HepG2 (cell line): ENCODE measurements at regions not wholly inside any gene's neighbourhood (a gene's known extent, or its start where the extent isn't known, plus 50 kb on each side); places are given as distances from the start of the nearest gene placed in this dataset.

Source experiments
- ATAC-seq: fragments of 200-7000 bp; cut with Tn5 transposase; 3 replicates; pipeline ENCODE4 v1.9.1; 2020; ENCODE audit warnings: mild to moderate bottlenecking, moderate library complexity
- BruUV-seq: library from RNA; stranded (reverse); fragments of 400-500 nt; replicated peaks from 2 replicates; lab custom pipeline; 2021; lab: Mats Ljungman, UMichigan
- CTCF ChIA-PET: fragments of 300-600 bp; formaldehyde crosslinking; extraction: SDS; loops from one replicate; lab custom pipeline; 2021; ENCODE audit warnings: low total read pairs, inconsistent platforms, low intra/inter-chr PET ratio; lab: Yijun Ruan, JAX
- POLR2A ChIA-PET: fragments of 350-600 bp; sonication (Branson Sonifier 250); formaldehyde crosslinking; loops from one replicate; lab custom pipeline; 2020; ENCODE audit warnings: antibody characterized with exemption, inconsistent platforms; lab: Yijun Ruan, JAX
- DNase-seq: peaks from one replicate; pipeline ENCODE4 v3.0.0-alpha.2; 2015; ENCODE audit warnings: low spot score
- FAIRE-seq: peaks from 3 replicates; lab custom pipeline; 2011; peaks lifted over from hg19 to GRCh38; lab: Jason Lieb, UNC
- H2AFZ ChIP-seq: one replicate; pipeline ENCODE4 v1.6.1; 2011; ENCODE audit warnings: low read length, inconsistent platforms
- H3K27ac ChIP-seq: fragments of 300-600 bp; 3 replicates; pipeline ENCODE4 v1.8.0; 2011; ENCODE audit warnings: mixed run types, mild to moderate bottlenecking, mixed read lengths, low read length, inconsistent platforms; ENCODE audit not compliant: insufficient read depth; ENCODE audit errors: extremely low read length
- H3K27me3 ChIP-seq, 2 experiments: fragments of 200-600 bp in 1 of 2; 2 replicates in 1 of 2; 3 replicates in 1 of 2; pipeline versions ENCODE4 v1.6.0 to v1.8.0; 2011; ENCODE audit warnings: low read length in 2 of 2, mild to moderate bottlenecking in 2 of 2, moderate library complexity in 2 of 2, inconsistent platforms in 1 of 2; ENCODE audit not compliant: insufficient read depth in 2 of 2, control insufficient read depth in 1 of 2
- H3K36me3 ChIP-seq, 2 experiments: fragments of 200-600 bp in 1 of 2; replicated peaks in 1 of 2; 2 replicates in 1 of 2; 3 replicates in 1 of 2; pipeline versions ENCODE4 v1.5.1 to v1.8.0; 2011; ENCODE audit warnings: low read length in 2 of 2, inconsistent platforms in 1 of 2; ENCODE audit not compliant: insufficient read depth in 2 of 2, control insufficient read depth in 1 of 2
- H3K4me1 ChIP-seq: 2 replicates; pipeline ENCODE4 v1.5.1; 2012; ENCODE audit warnings: low read length, inconsistent platforms; ENCODE audit not compliant: insufficient read depth
- H3K4me2 ChIP-seq: 2 replicates; pipeline ENCODE4 v1.6.0; 2011; ENCODE audit warnings: low read depth, low read length, inconsistent platforms
- H3K4me3 ChIP-seq, 3 experiments: fragments of 200-600 bp in 1 of 3; sonication (generic), shearing (Covaris generic) in 1 of 3; replicated peaks in 1 of 3; 2 replicates each; pipeline ENCODE4 v1.5.1; 2011 to 2016; ENCODE audit warnings: low read length in 3 of 3, inconsistent platforms in 2 of 3, low read depth in 2 of 3, mild to moderate bottlenecking in 2 of 3, control low read depth in 1 of 3, mixed read lengths in 1 of 3; ENCODE audit not compliant: insufficient read depth in 1 of 3
- H3K79me2 ChIP-seq: one replicate; pipeline ENCODE4 v1.6.1; 2011; ENCODE audit warnings: low read length, inconsistent platforms; ENCODE audit not compliant: insufficient read depth
- H3K9ac ChIP-seq: 2 replicates; pipeline ENCODE4 v1.6.0; 2011; ENCODE audit warnings: mild to moderate bottlenecking, low read depth, low read length, inconsistent platforms; ENCODE audit not compliant: insufficient read depth
- H3K9me3 ChIP-seq: 2 replicates; pipeline ENCODE4 v1.5.1; 2012; ENCODE audit warnings: mild to moderate bottlenecking, low read length
- H4K20me1 ChIP-seq: 2 replicates; pipeline ENCODE4 v1.6.0; 2011; ENCODE audit warnings: inconsistent platforms, mild to moderate bottlenecking, low read length, moderate library complexity; ENCODE audit not compliant: insufficient read depth
- HMG20A ChIP-seq: IDR thresholded peaks from 2 replicates; pipeline ENCODE4 v1.6.1; 2016; ENCODE audit warnings: borderline replicate concordance
- KLF9 ChIP-seq: IDR thresholded peaks from 2 replicates; pipeline ENCODE4 v1.6.1; 2016; ENCODE audit warnings: low read depth
- MTA1 ChIP-seq: sonication (generic); formaldehyde crosslinking; IDR thresholded peaks from 2 replicates; pipeline ENCODE4 v1.4.0; 2020; ENCODE audit warnings: missing genetic modification reagents, mild to moderate bottlenecking, borderline replicate concordance
- SETDB1 ChIP-seq: sonication (generic); formaldehyde crosslinking; IDR thresholded peaks from 2 replicates; pipeline ENCODE4 v1.5.1; 2020; ENCODE audit warnings: missing genetic modification reagents, mild to moderate bottlenecking, borderline replicate concordance
- TMF1 ChIP-seq: sonication (generic); formaldehyde crosslinking; IDR thresholded peaks from 2 replicates; pipeline ENCODE4 v1.8.1; 2022; ENCODE audit warnings: low read depth, missing genetic modification reagents
- ZBTB46 ChIP-seq: sonication (generic); formaldehyde crosslinking; IDR thresholded peaks from 2 replicates; pipeline ENCODE4 v1.4.0; 2020; ENCODE audit warnings: mild to moderate bottlenecking, missing genetic modification reagents, borderline replicate concordance
- ZNF256 ChIP-seq: sonication (generic); formaldehyde crosslinking; conservative IDR thresholded peaks from 2 replicates; pipeline ENCODE4 v1.4.0; 2020; ENCODE audit warnings: missing genetic modification reagents
- ZNF501 ChIP-seq: sonication (generic); formaldehyde crosslinking; IDR thresholded peaks from 2 replicates; pipeline ENCODE4 v1.5.1; 2020; ENCODE audit warnings: mild to moderate bottlenecking, moderate library complexity, missing genetic modification reagents
- ZNF674 ChIP-seq: sonication (generic); formaldehyde crosslinking; IDR thresholded peaks from 2 replicates; pipeline ENCODE4 v1.5.0; 2020; ENCODE audit warnings: low read depth, mild to moderate bottlenecking, missing genetic modification reagents
- ZNF747 ChIP-seq: sonication (generic); formaldehyde crosslinking; IDR thresholded peaks from 2 replicates; pipeline ENCODE4 v1.8.1; 2023; ENCODE audit warnings: missing genetic modification reagents, mild to moderate bottlenecking, borderline replicate concordance
- ZNF850 ChIP-seq: sonication (generic); formaldehyde crosslinking; conservative IDR thresholded peaks from 2 replicates; pipeline ENCODE4 v1.9.0; 2021; ENCODE audit warnings: mild to moderate bottlenecking, missing genetic modification reagents
- WGBS: methylation state at CpG from one replicate; pipeline ENCODE4 v1.1.6; 2017; ENCODE audit warnings: low lambda C conversion rate; 5-methylcytosine and 5-hydroxymethylcytosine counted together
- in situ Hi-C: cut with HindIII; loops from 2 replicates; pipeline ENCODE4 v1.10.0; 2017; ENCODE audit warnings: low pct_unique_long_range_greater_than_20kb; ENCODE audit not compliant: extremely low pct_ligation_motif_present
- intact Hi-C: fragments of 100-400 bp; cut with micrococcal nuclease; formaldehyde crosslinking; loops from one replicate; pipeline ENCODE4 v1.10.0; 2022; ENCODE audit not compliant: unreplicated experiment
- TF ChIP-seq, protein P1 (sequence below): sonication (generic); formaldehyde crosslinking; IDR thresholded peaks from 2 replicates; pipeline ENCODE4 v1.4.0; 2020; ENCODE audit warnings: missing genetic modification reagents, mild to moderate bottlenecking, borderline replicate concordance
- TF ChIP-seq, protein P2 (sequence below): sonication (generic); formaldehyde crosslinking; IDR thresholded peaks from 2 replicates; pipeline ENCODE4 v1.4.0; 2020; ENCODE audit warnings: missing genetic modification reagents
- TF ChIP-seq, protein P3 (sequence below): sonication (generic); formaldehyde crosslinking; IDR thresholded peaks from 2 replicates; pipeline ENCODE4 v1.4.0; 2020; ENCODE audit warnings: missing genetic modification reagents, borderline replicate concordance

DNA sequence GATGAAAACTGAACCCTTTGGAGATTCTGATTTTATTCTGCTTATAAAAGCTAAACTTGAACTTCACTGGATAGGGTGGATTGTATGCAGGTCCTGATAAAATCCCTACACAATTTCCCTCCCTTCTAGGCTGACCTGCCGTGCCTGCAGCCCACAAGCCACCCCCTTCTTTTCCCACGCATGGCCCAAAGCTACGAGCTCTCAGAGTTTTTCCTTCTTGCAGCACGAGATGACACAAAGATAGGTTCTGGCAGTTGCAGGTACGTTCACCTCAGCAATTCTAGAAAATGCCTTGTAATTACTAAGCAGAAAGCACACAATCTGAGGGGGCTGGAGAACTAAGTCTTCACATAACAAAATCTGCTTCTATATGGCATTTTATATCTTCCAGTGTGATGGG, 110.6 kb upstream of the ATP8B1 start:
- Histone ChIP-seq H3K4me2 (no peak overlapping the region), H3K9me3 (no peaks in the 10 kb centered on the region), H3K4me3 (no peak overlapping the region), H3K79me2 (no peaks in the 10 kb centered on the region), H3K4me1 (peaks cover 17% of the 10 kb centered on the region), H3K36me3 (no peaks in the 10 kb centered on the region), H3K27me3 (0 out of 5 replicates have a peak, but pooled peaks cover 0 to 7% of the 10 kb centered on the region in 2 experiments), H3K9ac (no peak overlapping the region), H3K27ac (no peak overlapping the region), H4K20me1 (no peaks in the 10 kb centered on the region), H2AFZ (no peak overlapping the region)
- ATAC-seq (no peak), DNase-seq (no peak), FAIRE-seq (no peak)
- intact Hi-C loops (no loop called here), in situ Hi-C loops (loop anchor here (25.0 kb wide), 1 partner anchor 849 kb away; no protein-coding TSS in a partner anchor)
- no peak for TF ChIP-seq ZNF747 (CRISPR knock-in tag)
- TF ChIP-seq HMG20A (CRISPR knock-in tag): no peak
- no peak for TF ChIP-seq ZNF256 (CRISPR knock-in tag)
- TF ChIP-seq, protein P1, sequence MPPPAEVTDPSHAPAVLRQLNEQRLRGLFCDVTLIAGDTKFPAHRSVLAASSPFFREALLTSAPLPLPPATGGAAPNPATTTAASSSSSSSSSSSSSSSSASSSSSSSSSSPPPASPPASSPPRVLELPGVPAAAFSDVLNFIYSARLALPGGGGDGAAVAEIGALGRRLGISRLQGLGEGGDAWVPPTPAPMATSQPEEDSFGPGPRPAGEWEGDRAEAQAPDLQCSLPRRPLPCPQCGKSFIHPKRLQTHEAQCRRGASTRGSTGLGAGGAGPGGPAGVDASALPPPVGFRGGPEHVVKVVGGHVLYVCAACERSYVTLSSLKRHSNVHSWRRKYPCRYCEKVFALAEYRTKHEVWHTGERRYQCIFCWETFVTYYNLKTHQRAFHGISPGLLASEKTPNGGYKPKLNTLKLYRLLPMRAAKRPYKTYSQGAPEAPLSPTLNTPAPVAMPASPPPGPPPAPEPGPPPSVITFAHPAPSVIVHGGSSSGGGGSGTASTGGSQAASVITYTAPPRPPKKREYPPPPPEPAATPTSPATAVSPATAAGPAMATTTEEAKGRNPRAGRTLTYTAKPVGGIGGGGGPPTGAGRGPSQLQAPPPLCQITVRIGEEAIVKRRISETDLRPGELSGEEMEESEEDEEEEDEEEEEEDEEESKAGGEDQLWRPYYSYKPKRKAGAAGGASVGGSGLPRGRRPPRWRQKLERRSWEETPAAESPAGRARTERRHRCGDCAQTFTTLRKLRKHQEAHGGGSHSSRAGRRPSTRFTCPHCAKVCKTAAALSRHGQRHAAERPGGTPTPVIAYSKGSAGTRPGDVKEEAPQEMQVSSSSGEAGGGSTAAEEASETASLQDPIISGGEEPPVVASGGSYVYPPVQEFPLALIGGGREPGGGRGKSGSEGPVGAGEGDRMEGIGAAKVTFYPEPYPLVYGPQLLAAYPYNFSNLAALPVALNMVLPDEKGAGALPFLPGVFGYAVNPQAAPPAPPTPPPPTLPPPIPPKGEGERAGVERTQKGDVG: no peak
- TF ChIP-seq KLF9: no peak
- no peak for TF ChIP-seq ZBTB46 (CRISPR knock-in tag)
- no peak for TF ChIP-seq TMF1 (CRISPR knock-in tag)
- TF ChIP-seq ZNF850 (CRISPR knock-in tag): no peak
- TF ChIP-seq ZNF674 (CRISPR knock-in tag): no peak
- no peak for TF ChIP-seq ZNF501 (CRISPR knock-in tag)
- TF ChIP-seq MTA1 (CRISPR knock-in tag): no peak
- no peak for TF ChIP-seq SETDB1 (CRISPR knock-in tag)
- TF ChIP-seq, protein P2, sequence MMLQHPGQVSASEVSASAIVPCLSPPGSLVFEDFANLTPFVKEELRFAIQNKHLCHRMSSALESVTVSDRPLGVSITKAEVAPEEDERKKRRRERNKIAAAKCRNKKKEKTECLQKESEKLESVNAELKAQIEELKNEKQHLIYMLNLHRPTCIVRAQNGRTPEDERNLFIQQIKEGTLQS (CRISPR knock-in tag): no peak
- TF ChIP-seq, protein P3, sequence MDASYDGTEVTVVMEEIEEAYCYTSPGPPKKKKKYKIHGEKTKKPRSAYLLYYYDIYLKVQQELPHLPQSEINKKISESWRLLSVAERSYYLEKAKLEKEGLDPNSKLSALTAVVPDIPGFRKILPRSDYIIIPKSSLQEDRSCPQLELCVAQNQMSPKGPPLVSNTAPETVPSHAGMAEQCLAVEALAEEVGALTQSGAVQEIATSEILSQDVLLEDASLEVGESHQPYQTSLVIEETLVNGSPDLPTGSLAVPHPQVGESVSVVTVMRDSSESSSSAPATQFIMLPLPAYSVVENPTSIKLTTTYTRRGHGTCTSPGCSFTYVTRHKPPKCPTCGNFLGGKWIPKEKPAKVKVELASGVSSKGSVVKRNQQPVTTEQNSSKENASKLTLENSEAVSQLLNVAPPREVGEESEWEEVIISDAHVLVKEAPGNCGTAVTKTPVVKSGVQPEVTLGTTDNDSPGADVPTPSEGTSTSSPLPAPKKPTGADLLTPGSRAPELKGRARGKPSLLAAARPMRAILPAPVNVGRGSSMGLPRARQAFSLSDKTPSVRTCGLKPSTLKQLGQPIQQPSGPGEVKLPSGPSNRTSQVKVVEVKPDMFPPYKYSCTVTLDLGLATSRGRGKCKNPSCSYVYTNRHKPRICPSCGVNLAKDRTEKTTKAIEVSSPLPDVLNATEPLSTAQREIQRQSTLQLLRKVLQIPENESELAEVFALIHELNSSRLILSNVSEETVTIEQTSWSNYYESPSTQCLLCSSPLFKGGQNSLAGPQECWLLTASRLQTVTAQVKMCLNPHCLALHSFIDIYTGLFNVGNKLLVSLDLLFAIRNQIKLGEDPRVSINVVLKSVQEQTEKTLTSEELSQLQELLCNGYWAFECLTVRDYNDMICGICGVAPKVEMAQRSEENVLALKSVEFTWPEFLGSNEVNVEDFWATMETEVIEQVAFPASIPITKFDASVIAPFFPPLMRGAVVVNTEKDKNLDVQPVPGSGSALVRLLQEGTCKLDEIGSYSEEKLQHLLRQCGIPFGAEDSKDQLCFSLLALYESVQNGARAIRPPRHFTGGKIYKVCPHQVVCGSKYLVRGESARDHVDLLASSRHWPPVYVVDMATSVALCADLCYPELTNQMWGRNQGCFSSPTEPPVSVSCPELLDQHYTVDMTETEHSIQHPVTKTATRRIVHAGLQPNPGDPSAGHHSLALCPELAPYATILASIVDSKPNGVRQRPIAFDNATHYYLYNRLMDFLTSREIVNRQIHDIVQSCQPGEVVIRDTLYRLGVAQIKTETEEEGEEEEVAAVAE (CRISPR knock-in tag): no peak
- BruUV-seq: no TSS peak
- POLR2A ChIA-PET: no interaction called here
- CTCF ChIA-PET: no interaction called here
- 15% methylated on average over 5 of the region's 5 CpGs for WGBS
